SU-DHL-6 (cell line): ENCODE measurements at regions not wholly inside any gene's neighbourhood (a gene's known extent, or its start where the extent isn't known, plus 50 kb on each side); places are given as distances from the start of the nearest gene placed in this dataset.

Experiments used
- CTCF ChIP-seq: fragments of 200-600 bp; sonication (generic); IDR thresholded peaks from one replicate; pipeline ENCODE4 v1.5.1; 2017; ENCODE audit warnings: antibody characterized with exemption, mild to moderate bottlenecking, low read length, moderate library complexity; ENCODE audit not compliant: insufficient read depth, poor library complexity, severe bottlenecking
- EZH2phosphoT487 ChIP-seq: fragments of 200-600 bp; sonication (generic), shearing (Covaris generic); conservative IDR thresholded peaks from 2 replicates; pipeline ENCODE4 v1.6.1; 2018; ENCODE audit warnings: mild to moderate bottlenecking, antibody characterized with exemption, low read length, moderate library complexity, mixed read lengths

GRCh38 chr18:27861539-27861938 is 315.4 kb downstream of the CDH2 start:
- TF ChIP-seq EZH2phosphoT487 (no peak), CTCF (no peak)
